Panc1 (cell line): ENCODE measurements at regions not wholly inside any gene's neighbourhood (a gene's known extent, or its start where the extent isn't known, plus 50 kb on each side); places are given as distances from the start of the nearest gene placed in this dataset.

Experiments used
- ATAC-seq: fragments of 200-7000 bp; cut with Tn5 transposase; 2 replicates; pipeline ENCODE4 v1.9.1; 2020; ENCODE audit warnings: mild to moderate bottlenecking, moderate library complexity
- BruUV-seq: library from RNA; stranded (reverse); fragments of 400-500 nt; replicated peaks from 2 replicates; lab custom pipeline; 2021; lab: Mats Ljungman, UMichigan
- CTCF ChIA-PET: fragments of 300-600 bp; sonication (Branson Sonifier 250); formaldehyde crosslinking; loops from one replicate; lab custom pipeline; 2022; ENCODE audit warnings: antibody characterized with exemption; lab: Charles Lee
- POLR2A ChIA-PET: fragments of 300-600 bp; sonication (Branson Sonifier 250); formaldehyde crosslinking; loops from one replicate; lab custom pipeline; 2022; ENCODE audit warnings: antibody characterized with exemption; lab: Charles Lee
- DNase-seq: peaks from one replicate; pipeline ENCODE4 v3.0.0-alpha.2; 2010; ENCODE audit warnings: low read depth, low spot score
- H3K27ac ChIP-seq: 2 replicates; pipeline ENCODE4 v1.5.1; 2011; ENCODE audit warnings: mild to moderate bottlenecking, low read length, inconsistent platforms
- H3K27me3 ChIP-seq: fragments of 200-500 bp; sonication (Bioruptor generic); 2 replicates; pipeline ENCODE4 v1.6.0; 2014; ENCODE audit warnings: low read length, inconsistent platforms; ENCODE audit not compliant: control insufficient read depth, insufficient read depth
- H3K36me3 ChIP-seq: fragments of 200-500 bp; sonication (Bioruptor generic); 2 replicates; pipeline ENCODE4 v1.5.1; 2014; ENCODE audit warnings: inconsistent platforms, mild to moderate bottlenecking, low read length, moderate library complexity; ENCODE audit not compliant: control insufficient read depth, insufficient read depth
- H3K4me1 ChIP-seq: 2 replicates; pipeline ENCODE4 v1.5.1; 2011; ENCODE audit warnings: inconsistent platforms, mild to moderate bottlenecking, low read length, moderate library complexity; ENCODE audit not compliant: control insufficient read depth, insufficient read depth
- H3K4me3 ChIP-seq, 2 experiments: 2 replicates each; pipeline ENCODE4 v1.5.1; 2011 to 2012; ENCODE audit warnings: low read depth in 2 of 2, low read length in 2 of 2, mild to moderate bottlenecking in 2 of 2, inconsistent platforms in 1 of 2, moderate library complexity in 1 of 2
- H3K9me3 ChIP-seq: fragments of 200-500 bp; sonication (Bioruptor generic); 2 replicates; pipeline ENCODE4 v1.5.1; 2014; ENCODE audit warnings: low read depth, mild to moderate bottlenecking, inconsistent platforms, low read length, moderate library complexity; ENCODE audit not compliant: control insufficient read depth, insufficient read depth
- CTCF ChIP-seq: fragments of 450-650 bp; IDR thresholded peaks from 2 replicates; pipeline ENCODE4 v1.5.1; 2017; ENCODE audit warnings: mild to moderate bottlenecking
- POLR2AphosphoS5 ChIP-seq: IDR thresholded peaks from 2 replicates; pipeline ENCODE4 v1.6.1; 2012; ENCODE audit warnings: mild to moderate bottlenecking, low read depth, low read length, moderate library complexity
- REST ChIP-seq, 2 experiments: IDR thresholded peaks; 2 replicates each; pipeline ENCODE4 v1.6.1; 2011 to 2012; ENCODE audit warnings: low read depth in 2 of 2, control low read depth in 1 of 2, low read length in 1 of 2, mild to moderate bottlenecking in 1 of 2, moderate library complexity in 1 of 2; ENCODE audit not compliant: insufficient read depth in 1 of 2
- SIN3A ChIP-seq: IDR thresholded peaks from 2 replicates; pipeline ENCODE4 v1.6.1; 2012; ENCODE audit warnings: low read depth, mild to moderate bottlenecking, low read length, moderate library complexity, borderline replicate concordance; ENCODE audit not compliant: insufficient read depth
- TCF7L2 ChIP-seq: IDR thresholded peaks from 2 replicates; pipeline ENCODE4 v1.6.1; 2011; ENCODE audit warnings: mild to moderate bottlenecking, low read depth, low read length, inconsistent platforms
- in situ Hi-C: cut with HindIII; loops from 2 replicates; pipeline ENCODE4 v1.10.0; 2016; ENCODE audit warnings: low sequenced_read_pairs, low pct_unique_long_range_greater_than_20kb
- intact Hi-C: fragments of 100-400 bp; cut with micrococcal nuclease; formaldehyde crosslinking; loops from one replicate; pipeline ENCODE4 v1.10.0; 2022; ENCODE audit not compliant: unreplicated experiment

GRCh38 chr6:25035174-25035511 is 99.4 kb upstream of the RIPOR2 start:
- H3K4me3 ChIP-seq, result no peak overlapping the region
- H3K36me3 ChIP-seq, result no peaks in the 10 kb centered on the region
- BruUV-seq, result no TSS peak
- no peaks in the 10 kb centered on the region for H3K9me3 ChIP-seq
- H3K27ac ChIP-seq, result no peak overlapping the region
- CTCF ChIA-PET, result interaction anchor here (0.6 kb wide), 1 partner anchor 216 kb away, joined by 6 read pairs; no protein-coding TSS in a partner anchor
- DNase-seq (no peak), ATAC-seq (0 out of 2 replicates have a peak, but pooled peaks have one; percentile 45)
- in situ Hi-C loops, result no loop called here
- POLR2A ChIA-PET, result no interaction called here
- no peaks in the 10 kb centered on the region for H3K4me1 ChIP-seq
- no peak for TF ChIP-seq SIN3A
- no peak for TF ChIP-seq REST (IDR thresholded peaks at IDR 0.05; ENCODE audit: insufficient read depth in 1 of 2, low read depth in 2 of 2, low read length in 1 of 2)
- no peak for TF ChIP-seq TCF7L2
- no peak for TF ChIP-seq CTCF
- no peak for TF ChIP-seq POLR2AphosphoS5
- no peaks in the 10 kb centered on the region for H3K27me3 ChIP-seq
- intact Hi-C loops, result no loop called here

GRCh38 chr6:25035512-25036435 is 100.0 kb upstream of the RIPOR2 start:
- ChIA-PET CTCF (interaction anchor here (0.6 kb wide), 1 partner anchor 216 kb away, joined by 6 read pairs; no protein-coding TSS in a partner anchor), POLR2A (no interaction called here)
- ATAC-seq, result peak; percentile 34; the same call in 1 of the 2 replicates
- DNase-seq, result no peak
- H3K36me3 ChIP-seq, result no peaks in the 10 kb centered on the region
- H3K4me1 ChIP-seq, result no peaks in the 10 kb centered on the region
- TF ChIP-seq CTCF (no peak), SIN3A (no peak), REST (IDR thresholded peaks at IDR 0.05; ENCODE audit: insufficient read depth in 1 of 2, low read depth in 2 of 2, low read length in 1 of 2) (no peak), TCF7L2 (no peak), POLR2AphosphoS5 (no peak)
- intact Hi-C loops (no loop called here), in situ Hi-C loops (no loop called here)
- BruUV-seq, result no TSS peak
- no peaks in the 10 kb centered on the region for H3K9me3 ChIP-seq
- H3K4me3 ChIP-seq, result no peak overlapping the region
- H3K27me3 ChIP-seq, result no peaks in the 10 kb centered on the region
- no peak overlapping the region for H3K27ac ChIP-seq
